Fibroblast of lung (primary cell): ENCODE measurements at regions not wholly inside any gene's neighbourhood (a gene's known extent, or its start where the extent isn't known, plus 50 kb on each side); places are given as distances from the start of the nearest gene placed in this dataset.

Source experiments
- DNase-seq, 2 donors: peaks; one replicate each; pipeline versions ENCODE4 v3.0.0 to v3.0.0-alpha.2; 2010; ENCODE audit warnings: low read depth in 2 of 2
- H2AFZ ChIP-seq: 2 replicates; pipeline ENCODE4 v1.5.1; 2012; ENCODE audit warnings: low read length, control low read depth, inconsistent platforms
- H3K27ac ChIP-seq: 2 replicates; pipeline ENCODE4 v1.5.1; 2011; ENCODE audit warnings: low read length, control low read depth; ENCODE audit not compliant: insufficient read depth
- H3K27me3 ChIP-seq: 2 replicates; pipeline ENCODE4 v1.5.1; 2011; ENCODE audit warnings: mild to moderate bottlenecking, low read length; ENCODE audit not compliant: control insufficient read depth, insufficient read depth
- H3K36me3 ChIP-seq: 2 replicates; pipeline ENCODE4 v1.5.1; 2011; ENCODE audit warnings: low read length; ENCODE audit not compliant: control insufficient read depth, insufficient read depth
- H3K4me1 ChIP-seq: 2 replicates; pipeline ENCODE4 v1.5.1; 2011; ENCODE audit warnings: low read length; ENCODE audit not compliant: control insufficient read depth, insufficient read depth; ENCODE audit errors: extremely low read depth
- H3K4me2 ChIP-seq: 2 replicates; pipeline ENCODE4 v1.5.1; 2011; ENCODE audit warnings: low read length, control low read depth; ENCODE audit not compliant: insufficient read depth; ENCODE audit errors: extremely low read depth
- H3K4me3 ChIP-seq, 4 experiments: fragments of 200-600 bp in 1 of 4; sonication (generic) in 1 of 4; replicated peaks in 1 of 4; 2 replicates each; pipeline ENCODE4 v1.5.1; 2011 to 2016; ENCODE audit warnings: low read length in 4 of 4, low read depth in 3 of 4, mild to moderate bottlenecking in 3 of 4, control low read depth in 2 of 4, inconsistent platforms in 1 of 4, mixed read lengths in 1 of 4; ENCODE audit not compliant: insufficient read depth in 1 of 4; ENCODE audit errors: control extremely low read depth in 1 of 4
- H3K79me2 ChIP-seq: 2 replicates; pipeline ENCODE4 v1.5.1; 2012; ENCODE audit warnings: mild to moderate bottlenecking, low read length, inconsistent platforms; ENCODE audit not compliant: control insufficient read depth, insufficient read depth
- H3K9ac ChIP-seq: 2 replicates; pipeline ENCODE4 v1.5.1; 2011; ENCODE audit warnings: mild to moderate bottlenecking, low read length, control low read depth; ENCODE audit not compliant: insufficient read depth
- H3K9me3 ChIP-seq: 2 replicates; pipeline ENCODE4 v1.5.1; 2012; ENCODE audit warnings: low read depth, low read length; ENCODE audit not compliant: control insufficient read depth, insufficient read depth
- H4K20me1 ChIP-seq: 2 replicates; pipeline ENCODE4 v1.5.1; 2011; ENCODE audit warnings: low read length; ENCODE audit not compliant: control insufficient read depth, insufficient read depth; ENCODE audit errors: extremely low read depth
- CTCF ChIP-seq, 2 donors: IDR thresholded peaks in 1 of 2; conservative IDR thresholded peaks in 1 of 2; 1 replicate in 1 of 2; 2 replicates in 1 of 2; pipeline ENCODE4 v1.5.1; 2011 to 2012; ENCODE audit warnings: low read length in 2 of 2, control low read depth in 1 of 2, inconsistent platforms in 1 of 2, low read depth in 1 of 2, mild to moderate bottlenecking in 1 of 2
- EZH2 ChIP-seq: IDR thresholded peaks from 2 replicates; pipeline ENCODE4 v1.5.1; 2012; ENCODE audit warnings: low read length, control low read depth, mild to moderate bottlenecking; ENCODE audit errors: missing control alignments

GRCh38 chr4:187547316-187547715 is 448.3 kb upstream of the ZFP42 start:
- Histone ChIP-seq H4K20me1 (no peaks in the 10 kb centered on the region), H3K4me1 (no peaks in the 10 kb centered on the region), H3K9me3 (no peaks in the 10 kb centered on the region), H3K79me2 (no peaks in the 10 kb centered on the region), H2AFZ (peak overlapping the region; percentile 3), H3K9ac (no peak overlapping the region), H3K4me3 (peak overlapping the region in 1 of 4 experiments; percentile 16), H3K27me3 (no peaks in the 10 kb centered on the region), H3K36me3 (no peaks in the 10 kb centered on the region), H3K27ac (no peak overlapping the region), H3K4me2 (no peak overlapping the region)
- no peak for DNase-seq
- TF ChIP-seq CTCF (conservative IDR thresholded peaks at IDR 0.05 in 1 of 2, IDR thresholded peaks at IDR 0.05 in 1 of 2; ENCODE audit: low read depth in 1 of 2, low read length in 2 of 2) = no peak
- no peak for TF ChIP-seq EZH2

GRCh38 chr4:187550256-187550950 is 445.2 kb upstream of the ZFP42 start:
- peak in 1 of 2 donors; percentile 21 for DNase-seq
- Histone ChIP-seq H3K36me3 (no peaks in the 10 kb centered on the region), H3K27ac (no peak overlapping the region)

DNA sequence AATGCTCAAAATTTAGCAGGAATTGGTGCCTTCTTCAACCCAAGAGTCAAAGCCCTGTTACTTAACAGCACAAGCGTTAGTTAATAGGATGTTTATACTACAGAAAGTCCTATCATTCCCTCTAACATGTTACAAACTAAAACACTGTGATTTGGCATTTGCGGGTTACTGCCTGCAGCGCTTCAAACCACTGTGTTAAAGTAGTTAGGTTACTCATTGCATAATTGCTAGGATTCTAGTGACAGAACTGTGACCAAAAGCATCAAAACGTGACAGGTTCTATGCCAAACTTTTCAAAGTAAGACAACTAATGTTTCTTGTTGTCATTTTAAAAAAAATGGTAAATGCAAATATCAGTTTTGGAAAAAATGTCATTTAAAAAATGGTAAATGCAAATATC is 442.8 kb upstream of the ZFP42 start:
- Histone ChIP-seq H3K36me3 (no peaks in the 10 kb centered on the region), H3K9me3 (no peaks in the 10 kb centered on the region), H3K79me2 (no peaks in the 10 kb centered on the region), H2AFZ (no peak overlapping the region), H3K27ac (no peak overlapping the region), H4K20me1 (no peaks in the 10 kb centered on the region), H3K4me2 (no peak overlapping the region), H3K9ac (no peak overlapping the region), H3K4me1 (no peaks in the 10 kb centered on the region), H3K4me3 (no peak overlapping the region), H3K27me3 (no peaks in the 10 kb centered on the region)
- no peak for TF ChIP-seq EZH2
- no peak for TF ChIP-seq CTCF (conservative IDR thresholded peaks at IDR 0.05 in 1 of 2, IDR thresholded peaks at IDR 0.05 in 1 of 2; ENCODE audit: low read depth in 1 of 2, low read length in 2 of 2)
- no peak for DNase-seq

More at GRCh38 chr4:187550256-187550950, 445.2 kb upstream of the ZFP42 start:
- TF ChIP-seq CTCF (conservative IDR thresholded peaks at IDR 0.05 in 1 of 2, IDR thresholded peaks at IDR 0.05 in 1 of 2; ENCODE audit: low read depth in 1 of 2, low read length in 2 of 2) (no peak), EZH2 (no peak)
- Histone ChIP-seq H3K4me2 (no peak overlapping the region), H3K27me3 (no peaks in the 10 kb centered on the region), H3K4me3 (no peak overlapping the region), H3K4me1 (no peaks in the 10 kb centered on the region), H3K9ac (no peak overlapping the region), H4K20me1 (no peaks in the 10 kb centered on the region), H3K79me2 (no peaks in the 10 kb centered on the region), H3K9me3 (no peaks in the 10 kb centered on the region), H2AFZ (no peak overlapping the region)
